ENCODE measurements at regions not wholly inside any gene's neighbourhood (a gene's known extent, or its start where the extent isn't known, plus 50 kb on each side); places are given as distances from the start of the nearest gene placed in this dataset.

- no peak for ATAC-seq
These were observed 223.2 kb downstream of the PRL start for GRCh38 chr6:22073516-22074198.

GRCh38 chr6:22078288-22078687 lies 218.5 kb downstream of the PRL start:
- no peak for TF ChIP-seq ZNF8 (CRISPR knock-in tag; IDR thresholded peaks at IDR 0.05)
- no peak for TF ChIP-seq CSDC2 (CRISPR knock-in tag; IDR thresholded peaks at IDR 0.05)
- TF ChIP-seq CSRNP3 (CRISPR knock-in tag; IDR thresholded peaks at IDR 0.05): no peak
- no peak for TF ChIP-seq RARB (CRISPR knock-in tag; IDR thresholded peaks at IDR 0.05)
- 0 out of 2 replicates have a peak, but pooled peaks have one; percentile 19 for TF ChIP-seq TSHZ2 (CRISPR knock-in tag; IDR thresholded peaks at IDR 0.05)
- ATAC-seq: no peak

More at GRCh38 chr6:22073516-22074198, 223.2 kb downstream of the PRL start:
- TF ChIP-seq ISL1 (CRISPR knock-in tag; IDR thresholded peaks at IDR 0.05) (no peak), TSHZ2 (CRISPR knock-in tag; IDR thresholded peaks at IDR 0.05) (no peak), ZC3H10 (CRISPR knock-in tag; IDR thresholded peaks at IDR 0.05) (no peak), OSR1 (CRISPR knock-in tag; IDR thresholded peaks at IDR 0.05) (no peak), ZNF70 (CRISPR knock-in tag; IDR thresholded peaks at IDR 0.05) (no peak), POU6F1 (CRISPR knock-in tag; IDR thresholded peaks at IDR 0.05; ENCODE audit: borderline replicate concordance, low read depth) (no peak), SNAI2 (CRISPR knock-in tag; IDR thresholded peaks at IDR 0.05) (no peak), ZNF8 (CRISPR knock-in tag; IDR thresholded peaks at IDR 0.05) (no peak), ZNF565 (CRISPR knock-in tag; conservative IDR thresholded peaks at IDR 0.05; ENCODE audit: low read depth) (no peak), TOX (CRISPR knock-in tag; IDR thresholded peaks at IDR 0.05; ENCODE audit: borderline replicate concordance) (no peak), CSRNP3 (CRISPR knock-in tag; IDR thresholded peaks at IDR 0.05) (no peak), ARNTL (CRISPR knock-in tag; IDR thresholded peaks at IDR 0.05; ENCODE audit: borderline replicate concordance, low read depth) (no peak), ZFP30 (CRISPR knock-in tag; IDR thresholded peaks at IDR 0.05) (no peak), ZFP3 (CRISPR knock-in tag; IDR thresholded peaks at IDR 0.05) (no peak), GLIS3 (CRISPR knock-in tag; IDR thresholded peaks at IDR 0.05) (no peak)

GRCh38 chr6:22078802-22079545 lies 217.9 kb downstream of the PRL start:
- ATAC-seq: no peak
- no peak for TF ChIP-seq TCF4 (CRISPR knock-in tag; IDR thresholded peaks at IDR 0.05; ENCODE audit: borderline replicate concordance)
- TF ChIP-seq ZNF8 (CRISPR knock-in tag; IDR thresholded peaks at IDR 0.05): no peak
- no peak for TF ChIP-seq ESRRG (CRISPR knock-in tag; IDR thresholded peaks at IDR 0.05)
- no peak for TF ChIP-seq ZFP30 (CRISPR knock-in tag; IDR thresholded peaks at IDR 0.05)
- TF ChIP-seq ZFP3 (CRISPR knock-in tag; IDR thresholded peaks at IDR 0.05): no peak
- TF ChIP-seq CSRNP3 (CRISPR knock-in tag; IDR thresholded peaks at IDR 0.05): no peak
- no peak for TF ChIP-seq POU6F1 (CRISPR knock-in tag; IDR thresholded peaks at IDR 0.05; ENCODE audit: borderline replicate concordance, low read depth)
- TF ChIP-seq ARNTL (CRISPR knock-in tag; IDR thresholded peaks at IDR 0.05; ENCODE audit: borderline replicate concordance, low read depth): no peak
